Caco-2 (cell line): ENCODE measurements at regions not wholly inside any gene's neighbourhood (a gene's known extent, or its start where the extent isn't known, plus 50 kb on each side); places are given as distances from the start of the nearest gene placed in this dataset.

Experiments used
- BruUV-seq: library from RNA; stranded (reverse); fragments of 400-500 nt; replicated peaks from 2 replicates; lab custom pipeline; 2021; lab: Mats Ljungman, UMichigan
- CTCF ChIA-PET: fragments of 300-600 bp; sonication (Branson Sonifier 250); formaldehyde crosslinking; loops from one replicate; lab custom pipeline; 2022; ENCODE audit warnings: antibody characterized with exemption; lab: Charles Lee
- POLR2A ChIA-PET: fragments of 300-600 bp; sonication (Branson Sonifier 250); formaldehyde crosslinking; loops from one replicate; lab custom pipeline; 2022; ENCODE audit warnings: antibody characterized with exemption; lab: Charles Lee
- DNase-seq, 2 experiments: peaks; one replicate each; pipeline versions ENCODE4 v3.0.0 to v3.0.0-alpha.2; 2020 to 2022
- H3K27me3 ChIP-seq: replicated peaks from 2 replicates; pipeline ENCODE4 v1.6.0; 2011; ENCODE audit warnings: low read length; ENCODE audit not compliant: control insufficient read depth, insufficient read depth
- H3K36me3 ChIP-seq: 2 replicates; pipeline ENCODE4 v1.5.1; 2011; ENCODE audit warnings: low read length; ENCODE audit not compliant: control insufficient read depth, insufficient read depth
- H3K4me1 ChIP-seq: fragments of 250-450 bp; sonication (Bioruptor Pico); 2 replicates; pipeline ENCODE4 v1.5.1; 2020; ENCODE audit warnings: mild to moderate bottlenecking
- H3K4me3 ChIP-seq: 2 replicates; pipeline ENCODE4 v1.5.1; 2011; ENCODE audit warnings: low read depth, mild to moderate bottlenecking, control low read depth, low read length
- H3K9me3 ChIP-seq: fragments of 250-450 bp; sonication (Bioruptor Pico); 2 replicates; pipeline ENCODE4 v1.5.1; 2020; ENCODE audit warnings: mild to moderate bottlenecking, moderate library complexity
- H3K27ac Mint-ChIP-seq: one replicate; pipeline ENCODE4 v1.8.0; 2022; ENCODE audit warnings: mixed read lengths; ENCODE audit not compliant: unreplicated experiment
- H3K27me3 Mint-ChIP-seq: one replicate; pipeline ENCODE4 v1.8.0; 2022; ENCODE audit warnings: mixed read lengths; ENCODE audit not compliant: insufficient read depth, unreplicated experiment
- H3K36me3 Mint-ChIP-seq: one replicate; pipeline ENCODE4 v1.8.0; 2022; ENCODE audit warnings: mild to moderate bottlenecking, mixed read lengths; ENCODE audit not compliant: insufficient read depth, unreplicated experiment
- H3K4me1 Mint-ChIP-seq: one replicate; pipeline ENCODE4 v1.8.0; 2022; ENCODE audit warnings: low read depth, mixed read lengths; ENCODE audit not compliant: unreplicated experiment
- H3K4me3 Mint-ChIP-seq: one replicate; pipeline ENCODE4 v1.8.0; 2022; ENCODE audit warnings: mild to moderate bottlenecking, moderate library complexity, mixed read lengths; ENCODE audit not compliant: unreplicated experiment
- H3K9me3 Mint-ChIP-seq: one replicate; pipeline ENCODE4 v1.8.0; 2022; ENCODE audit warnings: mixed read lengths; ENCODE audit not compliant: unreplicated experiment
- intact Hi-C: fragments of 100-400 bp; cut with micrococcal nuclease; formaldehyde crosslinking; loops from one replicate; pipeline ENCODE4 v1.10.0; 2022; ENCODE audit not compliant: unreplicated experiment
- TF ChIP-seq, protein P1 (sequence below), 2 experiments: fragments of 200-600 bp in 1 of 2; IDR thresholded peaks; 1 replicate in 1 of 2; 2 replicates in 1 of 2; pipeline versions ENCODE4 v1.5.1 to v1.8.0; 2011 to 2022; ENCODE audit warnings: antibody characterized with exemption in 1 of 2, control low read depth in 1 of 2, inconsistent platforms in 1 of 2, low read depth in 1 of 2, low read length in 1 of 2, mild to moderate bottlenecking in 1 of 2, moderate library complexity in 1 of 2; ENCODE audit not compliant: insufficient read depth in 1 of 2, severe bottlenecking in 1 of 2, unreplicated experiment in 1 of 2

DNA sequence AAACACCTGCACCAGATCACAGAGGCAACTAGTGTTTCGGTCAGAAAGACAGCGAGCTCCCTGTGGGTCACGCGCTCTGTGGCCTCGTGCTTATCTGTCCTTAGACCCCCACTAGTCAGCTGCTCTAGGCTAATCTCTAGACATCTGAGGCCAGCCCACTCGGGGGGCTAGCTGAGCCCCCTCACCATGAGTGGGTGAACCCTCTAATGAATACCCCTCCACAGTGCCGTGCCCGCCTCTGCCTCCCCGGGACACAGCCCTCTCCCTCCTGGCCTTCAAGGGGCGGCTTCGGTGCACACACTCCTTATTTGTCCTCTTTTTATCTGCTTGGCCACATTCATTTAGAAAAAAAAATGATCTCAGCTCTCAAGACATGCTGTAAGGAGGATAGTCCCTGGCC lies 320.1 kb downstream of the C16orf95 start:
- peaks cover 17% of the 10 kb centered on the region for H3K27me3 Mint-ChIP-seq
- intact Hi-C loops, result no loop called here
- H3K27ac Mint-ChIP-seq, result no peak overlapping the region
- Histone ChIP-seq H3K27me3 (no peaks in the 10 kb centered on the region; the same call in 1 of the 2 replicates), H3K36me3 (no peaks in the 10 kb centered on the region), H3K4me1 (peaks cover 4% of the 10 kb centered on the region; the same call in 1 of the 2 replicates), H3K9me3 (no peaks in the 10 kb centered on the region; the same call in none of the 2 replicates), H3K4me3 (no peak overlapping the region)
- DNase-seq, result no peak
- H3K36me3 Mint-ChIP-seq, result no peaks in the 10 kb centered on the region
- BruUV-seq, result no TSS peak
- CTCF ChIA-PET, result no interaction called here
- H3K9me3 Mint-ChIP-seq, result peaks cover 48% of the 10 kb centered on the region
- H3K4me3 Mint-ChIP-seq, result no peak overlapping the region
- TF ChIP-seq, protein P1, sequence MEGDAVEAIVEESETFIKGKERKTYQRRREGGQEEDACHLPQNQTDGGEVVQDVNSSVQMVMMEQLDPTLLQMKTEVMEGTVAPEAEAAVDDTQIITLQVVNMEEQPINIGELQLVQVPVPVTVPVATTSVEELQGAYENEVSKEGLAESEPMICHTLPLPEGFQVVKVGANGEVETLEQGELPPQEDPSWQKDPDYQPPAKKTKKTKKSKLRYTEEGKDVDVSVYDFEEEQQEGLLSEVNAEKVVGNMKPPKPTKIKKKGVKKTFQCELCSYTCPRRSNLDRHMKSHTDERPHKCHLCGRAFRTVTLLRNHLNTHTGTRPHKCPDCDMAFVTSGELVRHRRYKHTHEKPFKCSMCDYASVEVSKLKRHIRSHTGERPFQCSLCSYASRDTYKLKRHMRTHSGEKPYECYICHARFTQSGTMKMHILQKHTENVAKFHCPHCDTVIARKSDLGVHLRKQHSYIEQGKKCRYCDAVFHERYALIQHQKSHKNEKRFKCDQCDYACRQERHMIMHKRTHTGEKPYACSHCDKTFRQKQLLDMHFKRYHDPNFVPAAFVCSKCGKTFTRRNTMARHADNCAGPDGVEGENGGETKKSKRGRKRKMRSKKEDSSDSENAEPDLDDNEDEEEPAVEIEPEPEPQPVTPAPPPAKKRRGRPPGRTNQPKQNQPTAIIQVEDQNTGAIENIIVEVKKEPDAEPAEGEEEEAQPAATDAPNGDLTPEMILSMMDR (IDR thresholded peaks at IDR 0.05; ENCODE audit: insufficient read depth in 1 of 2, low read depth in 1 of 2, low read length in 1 of 2, severe bottlenecking in 1 of 2, unreplicated experiment in 1 of 2), result no peak
- H3K4me1 Mint-ChIP-seq, result no peaks in the 10 kb centered on the region
- POLR2A ChIA-PET, result no interaction called here

DNA sequence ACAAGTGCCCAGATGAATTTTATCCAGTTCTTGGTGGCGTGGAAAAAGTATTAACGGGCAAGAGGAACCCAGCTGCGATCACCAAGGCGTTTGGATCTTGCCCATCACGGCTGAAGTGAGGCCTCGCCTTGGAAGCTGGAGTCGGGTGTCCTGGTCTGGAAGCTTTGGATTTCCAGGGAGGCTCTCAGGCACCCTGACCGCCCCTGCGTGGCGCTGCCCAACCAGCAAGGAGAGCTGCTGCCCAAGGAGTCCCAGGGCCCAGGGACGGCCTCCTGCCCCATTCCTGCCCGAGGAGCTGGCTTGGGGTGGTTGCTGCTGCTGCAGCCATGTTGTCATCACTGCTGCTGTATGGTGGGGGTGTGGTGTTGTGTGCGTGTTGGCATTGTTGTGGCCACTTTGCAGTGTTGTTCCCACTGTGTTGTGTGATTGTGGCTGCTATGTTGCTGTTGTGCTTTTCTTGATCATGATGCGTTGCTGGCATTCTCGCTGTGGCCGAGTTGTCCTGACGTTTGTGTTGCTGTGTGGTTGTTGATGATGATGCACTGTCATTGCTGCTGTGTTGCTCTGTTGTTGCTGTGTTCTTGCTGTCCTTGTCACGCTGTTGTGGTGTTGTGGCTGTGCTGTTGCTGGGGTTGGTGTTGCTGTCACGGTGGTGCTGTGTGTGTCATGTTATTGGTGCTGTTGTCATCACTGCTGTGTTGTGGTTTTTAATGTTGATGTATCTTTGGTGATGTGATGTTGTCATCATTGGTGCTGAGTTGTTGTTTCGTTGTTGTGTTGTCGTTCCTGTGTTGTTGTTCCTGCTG lies 318.8 kb downstream of the C16orf95 start:
- no TSS peak for BruUV-seq
- ChIA-PET CTCF (interaction anchor here (0.6 kb wide), 1 partner anchor 28 kb away, joined by 3 read pairs; no protein-coding TSS in a partner anchor), POLR2A (no interaction called here)
- Mint-ChIP-seq H3K27ac (no peak overlapping the region), H3K36me3 (no peaks in the 10 kb centered on the region), H3K27me3 (peaks cover 9% of the 10 kb centered on the region), H3K9me3 (peaks cover 51% of the 10 kb centered on the region), H3K4me1 (no peaks in the 10 kb centered on the region), H3K4me3 (no peak overlapping the region)
- TF ChIP-seq, protein P1 (IDR thresholded peaks at IDR 0.05; ENCODE audit: insufficient read depth in 1 of 2, low read depth in 1 of 2, low read length in 1 of 2, severe bottlenecking in 1 of 2, unreplicated experiment in 1 of 2), result no peak
- no peaks in the 10 kb centered on the region; the same call in none of the 2 replicates for H3K9me3 ChIP-seq
- no peak overlapping the region for H3K4me3 ChIP-seq
- intact Hi-C loops, result no loop called here
- no peak for DNase-seq
- no peaks in the 10 kb centered on the region for H3K36me3 ChIP-seq
- H3K27me3 ChIP-seq, result no peaks in the 10 kb centered on the region
- peaks cover 4% of the 10 kb centered on the region; the same call in 1 of the 2 replicates for H3K4me1 ChIP-seq

DNA sequence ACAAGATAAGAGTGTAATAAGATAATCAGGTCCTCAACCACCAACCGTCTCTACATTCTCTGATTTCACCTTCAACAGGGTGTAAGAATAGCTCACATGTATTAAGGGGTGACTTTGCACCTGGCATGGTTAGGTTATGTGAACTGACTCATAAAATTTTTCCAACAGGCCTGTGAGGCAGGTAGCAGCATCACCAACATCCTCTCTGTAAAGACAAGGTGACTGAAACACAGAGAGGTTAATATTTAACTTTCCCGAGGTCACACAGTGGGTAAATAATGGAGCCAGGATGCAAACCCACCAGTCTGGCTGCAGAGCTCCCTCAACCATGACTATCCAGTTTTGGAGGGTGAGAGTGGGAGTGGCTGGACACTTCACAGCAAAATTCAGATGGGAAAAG lies 317.2 kb downstream of the C16orf95 start:
- ChIA-PET POLR2A (no interaction called here), CTCF (no interaction called here)
- no TSS peak for BruUV-seq
- Mint-ChIP-seq H3K36me3 (no peaks in the 10 kb centered on the region), H3K4me1 (no peaks in the 10 kb centered on the region), H3K9me3 (peaks cover 51% of the 10 kb centered on the region), H3K4me3 (no peak overlapping the region), H3K27ac (no peak overlapping the region), H3K27me3 (peaks cover 9% of the 10 kb centered on the region)
- no peak for DNase-seq
- H3K4me3 ChIP-seq, result no peak overlapping the region
- TF ChIP-seq, protein P1 (IDR thresholded peaks at IDR 0.05; ENCODE audit: insufficient read depth in 1 of 2, low read depth in 1 of 2, low read length in 1 of 2, severe bottlenecking in 1 of 2, unreplicated experiment in 1 of 2), result no peak
- peaks cover 6% of the 10 kb centered on the region for H3K9me3 ChIP-seq
- peaks cover 4% of the 10 kb centered on the region; the same call in 1 of the 2 replicates for H3K4me1 ChIP-seq
- H3K36me3 ChIP-seq, result no peaks in the 10 kb centered on the region
- H3K27me3 ChIP-seq, result no peaks in the 10 kb centered on the region
- intact Hi-C loops, result no loop called here
